MV-4-11 (cell line): ENCODE measurements at regions not wholly inside any gene's neighbourhood (a gene's known extent, or its start where the extent isn't known, plus 50 kb on each side); places are given as distances from the start of the nearest gene placed in this dataset.
"Not testable (repeated sequence)": the region's sequence is repeated elsewhere in the genome, so short reads cannot be mapped to it uniquely, and the experiment has no call there.

ENCODE experiments used
- DNase-seq: peaks from one replicate; lab custom pipeline; 2025; lab: John Stamatoyannopoulos, UW

DNA sequence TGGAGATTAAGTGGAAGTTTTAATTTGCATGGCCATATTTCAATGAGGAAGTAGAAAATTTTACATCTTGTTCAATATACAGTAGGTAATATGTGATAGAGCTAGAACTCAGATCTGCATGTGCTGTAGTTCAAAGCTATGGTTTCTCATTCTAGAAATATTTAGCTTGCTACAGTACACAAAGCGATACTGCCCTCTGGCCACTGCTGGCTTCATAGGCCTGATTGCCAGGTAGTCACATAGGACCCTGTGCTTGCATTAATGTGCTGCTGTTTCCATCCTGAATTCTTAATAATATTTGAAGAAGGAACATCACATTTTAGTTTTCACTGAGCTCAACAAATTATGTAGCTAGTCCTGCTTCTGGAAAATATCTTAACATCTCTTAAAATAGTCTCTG lies 87.0 kb downstream of the PLSCR2 start:
- no peak for DNase-seq

DNA sequence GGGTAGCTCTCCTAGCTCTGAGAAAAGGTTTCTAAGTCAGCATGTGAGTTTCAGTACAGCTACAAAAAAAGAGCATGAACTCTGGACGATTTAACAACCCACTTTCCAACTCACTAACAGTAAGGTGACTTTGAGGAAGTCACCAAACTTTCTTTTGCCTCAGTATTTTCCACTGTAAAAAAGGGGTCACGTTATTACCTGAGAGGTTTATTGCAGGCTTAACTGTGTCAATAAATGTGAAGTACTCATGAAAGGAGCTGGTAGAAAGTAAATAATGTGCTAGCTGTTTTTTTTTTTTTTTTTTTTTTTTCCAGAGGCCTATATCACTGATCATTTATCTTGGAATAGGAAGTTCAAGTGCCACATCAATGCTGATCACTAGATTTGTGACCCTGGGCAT lies 89.3 kb downstream of the PLSCR2 start:
- no peak for DNase-seq

GRCh38 chr3:146375219-146375618 lies 94.1 kb downstream of the PLSCR2 start:
- no peak for DNase-seq

GRCh38 chr3:146374146-146374545 lies 95.2 kb downstream of the PLSCR2 start:
- no peak for DNase-seq

DNA sequence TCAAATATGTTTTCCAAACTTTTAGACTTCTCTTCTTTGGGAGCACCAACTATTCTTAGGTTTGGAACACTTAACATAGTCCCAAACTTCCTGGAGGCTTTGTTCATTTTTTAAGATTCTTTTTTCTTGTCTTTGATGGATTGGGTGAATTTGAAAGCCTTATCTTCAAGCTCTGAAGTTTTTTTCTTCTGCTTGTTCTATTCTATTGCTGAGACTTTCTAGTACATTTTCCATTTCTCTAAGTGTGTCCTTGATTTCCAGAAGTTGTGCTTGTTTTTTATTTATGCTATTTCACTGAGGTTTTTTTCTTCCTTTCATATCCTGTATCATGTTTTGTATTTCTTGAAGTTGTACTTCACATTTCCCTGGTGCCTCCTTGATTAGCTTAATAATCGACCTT lies 97.5 kb downstream of the PLSCR2 start:
- DNase-seq = no peak

- DNase-seq = no peak
Observed at GRCh38 chr3:146368882-146369523, 100.4 kb downstream of the PLSCR2 start.

GRCh38 chr3:146359841-146360240 lies 108.9 kb upstream of the PLSCR4 start:
- DNase-seq = no peak

- DNase-seq = not testable (repeated sequence)
Observed at GRCh38 chr3:146354421-146354820, 103.5 kb upstream of the PLSCR4 start.

- no peak for DNase-seq
Observed at GRCh38 chr3:146350852-146351251, 99.9 kb upstream of the PLSCR4 start.

GRCh38 chr3:146345900-146346299 lies 95.0 kb upstream of the PLSCR4 start:
- no peak for DNase-seq

DNA sequence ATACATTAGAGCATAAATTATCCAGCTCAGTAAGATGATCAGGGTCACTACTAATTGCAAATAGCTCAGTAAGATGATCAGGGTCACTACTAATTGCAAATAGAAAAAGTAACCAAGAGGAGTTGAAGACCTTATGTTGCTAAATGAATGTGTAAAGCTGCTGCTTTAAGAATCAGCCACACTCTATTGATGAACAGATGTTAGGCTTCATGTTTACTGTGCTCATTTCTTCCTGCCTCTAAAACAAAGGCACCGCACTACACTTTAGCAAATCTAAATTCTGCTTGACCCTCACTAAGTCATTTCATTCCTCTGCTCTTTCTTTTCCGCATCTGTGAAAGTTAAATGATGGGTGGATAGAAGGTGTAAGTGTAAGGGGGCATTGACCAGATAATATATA lies 92.6 kb upstream of the PLSCR4 start:
- DNase-seq = no peak

DNA sequence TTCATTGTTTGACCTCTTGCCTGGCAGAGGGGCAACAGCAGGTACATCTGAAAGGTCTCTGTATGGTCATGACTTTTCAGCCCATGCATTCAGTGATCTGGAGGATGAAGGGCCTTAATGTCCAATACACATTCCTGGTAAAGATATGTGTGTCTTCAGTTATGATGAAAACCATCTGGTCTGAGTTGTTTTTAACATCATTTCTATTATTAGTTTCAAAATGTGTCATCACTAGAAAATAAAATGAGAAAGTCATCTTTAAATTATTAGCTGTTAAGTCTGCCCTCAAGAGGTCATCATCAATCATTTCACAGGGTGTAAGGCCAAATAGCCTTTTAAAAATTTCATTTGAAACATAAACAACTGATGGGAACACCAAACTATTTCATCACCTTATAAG lies 92.1 kb upstream of the PLSCR4 start:
- DNase-seq = no peak

- DNase-seq = peak; percentile 17
Observed at GRCh38 chr3:146339349-146339748, 88.4 kb upstream of the PLSCR4 start.

GRCh38 chr3:146337991-146338390 lies 87.1 kb upstream of the PLSCR4 start:
- DNase-seq = no peak

DNA sequence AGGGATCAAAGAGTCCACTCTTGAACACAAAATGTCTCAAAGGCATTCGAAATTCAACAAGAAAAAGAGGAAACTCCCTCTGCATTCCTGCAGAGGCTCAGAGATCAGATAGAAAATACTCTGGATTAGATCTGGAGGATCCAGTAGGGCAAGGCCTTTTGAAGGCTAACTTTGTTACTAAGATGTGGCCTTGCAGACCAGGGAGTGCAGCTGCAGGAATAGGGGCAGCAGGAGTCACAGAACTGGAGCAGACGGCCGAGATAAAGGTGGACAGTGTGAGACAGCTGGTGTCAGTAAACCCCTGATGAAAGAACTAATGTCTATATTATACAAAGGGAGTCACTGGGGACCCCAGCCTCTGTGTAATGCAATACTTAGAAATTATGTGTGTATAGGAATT lies 84.5 kb upstream of the PLSCR4 start:
- no peak for DNase-seq

DNA sequence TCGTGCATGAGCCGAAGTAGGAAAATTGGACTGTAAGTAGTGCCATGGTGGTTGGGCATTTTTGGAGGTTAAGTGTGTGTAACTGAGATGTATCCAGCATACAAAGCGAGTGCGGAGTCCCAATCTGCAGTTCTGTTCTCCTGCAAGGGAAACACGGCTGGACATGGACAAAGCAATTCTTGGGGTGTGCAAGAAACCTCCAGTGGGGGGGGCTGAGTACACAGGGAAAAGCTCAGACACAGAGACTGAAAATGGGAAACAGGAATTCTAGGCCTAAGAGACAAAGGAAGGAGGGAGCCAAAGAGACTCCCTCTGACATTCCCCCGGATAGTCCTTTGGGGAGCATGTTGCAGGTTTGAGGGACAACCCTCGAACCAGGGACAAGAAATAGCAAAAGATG lies 83.2 kb upstream of the PLSCR4 start:
- DNase-seq = no peak

GRCh38 chr3:146331967-146332366 lies 81.1 kb upstream of the PLSCR4 start:
- DNase-seq = no peak

- peak; percentile 25 for DNase-seq
Observed at GRCh38 chr3:146326875-146327543, 76.1 kb upstream of the PLSCR4 start.

GRCh38 chr3:146325170-146325569 lies 74.3 kb upstream of the PLSCR4 start:
- no peak for DNase-seq

- DNase-seq = no peak
Observed at GRCh38 chr3:146322216-146322817, 71.4 kb upstream of the PLSCR4 start.

DNA sequence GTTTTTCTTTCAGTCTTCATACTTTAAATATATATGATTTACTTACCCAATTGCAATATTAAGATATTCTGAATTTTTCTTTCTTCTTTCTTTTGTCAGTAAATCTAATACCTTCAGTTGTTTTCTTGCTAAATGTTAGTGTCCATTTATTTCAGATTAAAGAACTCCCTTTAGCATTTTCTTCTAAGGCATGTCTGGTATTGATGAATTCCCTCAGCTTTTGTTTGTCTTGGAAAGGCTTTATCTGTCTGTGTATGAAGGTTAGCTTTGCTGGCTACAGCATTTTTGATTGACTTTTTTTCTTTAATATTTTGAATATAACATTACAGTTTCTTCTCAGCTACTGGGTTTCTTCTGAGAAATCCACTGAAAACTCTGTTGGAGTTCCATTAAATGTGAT lies 64.0 kb upstream of the PLSCR4 start:
- no peak for DNase-seq

GRCh38 chr3:146313746-146314111 lies 62.8 kb upstream of the PLSCR4 start:
- DNase-seq = no peak

GRCh38 chr3:146313031-146313745 lies 62.3 kb upstream of the PLSCR4 start:
- no peak for DNase-seq
